ENCODE measurements at regions not wholly inside any gene's neighbourhood (a gene's known extent, or its start where the extent isn't known, plus 50 kb on each side); places are given as distances from the start of the nearest gene placed in this dataset.

- H3K27me3 Mint-ChIP-seq (ENCODE audit: insufficient read depth, unreplicated experiment) = peaks cover 43% of the 10 kb centered on the region
- TF ChIP-seq, protein P1, sequence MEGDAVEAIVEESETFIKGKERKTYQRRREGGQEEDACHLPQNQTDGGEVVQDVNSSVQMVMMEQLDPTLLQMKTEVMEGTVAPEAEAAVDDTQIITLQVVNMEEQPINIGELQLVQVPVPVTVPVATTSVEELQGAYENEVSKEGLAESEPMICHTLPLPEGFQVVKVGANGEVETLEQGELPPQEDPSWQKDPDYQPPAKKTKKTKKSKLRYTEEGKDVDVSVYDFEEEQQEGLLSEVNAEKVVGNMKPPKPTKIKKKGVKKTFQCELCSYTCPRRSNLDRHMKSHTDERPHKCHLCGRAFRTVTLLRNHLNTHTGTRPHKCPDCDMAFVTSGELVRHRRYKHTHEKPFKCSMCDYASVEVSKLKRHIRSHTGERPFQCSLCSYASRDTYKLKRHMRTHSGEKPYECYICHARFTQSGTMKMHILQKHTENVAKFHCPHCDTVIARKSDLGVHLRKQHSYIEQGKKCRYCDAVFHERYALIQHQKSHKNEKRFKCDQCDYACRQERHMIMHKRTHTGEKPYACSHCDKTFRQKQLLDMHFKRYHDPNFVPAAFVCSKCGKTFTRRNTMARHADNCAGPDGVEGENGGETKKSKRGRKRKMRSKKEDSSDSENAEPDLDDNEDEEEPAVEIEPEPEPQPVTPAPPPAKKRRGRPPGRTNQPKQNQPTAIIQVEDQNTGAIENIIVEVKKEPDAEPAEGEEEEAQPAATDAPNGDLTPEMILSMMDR (IDR thresholded peaks at IDR 0.05; ENCODE audit: unreplicated experiment) = no peak
- no peak overlapping the region for H3K27ac Mint-ChIP-seq (ENCODE audit: low read depth, unreplicated experiment)
- intact Hi-C loops (cut with micrococcal nuclease) = no loop called here
- H3K4me3 Mint-ChIP-seq (ENCODE audit: unreplicated experiment) = no peak overlapping the region
- H3K36me3 Mint-ChIP-seq (ENCODE audit: insufficient read depth, unreplicated experiment) = no peaks in the 10 kb centered on the region
- H3K9me3 Mint-ChIP-seq (ENCODE audit: unreplicated experiment) = no peaks in the 10 kb centered on the region
- BruUV-seq (replicated peaks) = no TSS peak
- CTCF ChIA-PET = interaction anchor here (0.8 kb wide), 1 partner anchor 287 kb away, joined by 3 read pairs; no protein-coding TSS in a partner anchor
- POLR2A ChIA-PET = no interaction called here
- H3K4me1 Mint-ChIP-seq (ENCODE audit: insufficient read depth, unreplicated experiment) = no peaks in the 10 kb centered on the region
- no peak for DNase-seq (ENCODE audit: unreplicated experiment)
Measured at GRCh38 chr11:15576769-15577168, 462.0 kb downstream of the INSC start.

DNA sequence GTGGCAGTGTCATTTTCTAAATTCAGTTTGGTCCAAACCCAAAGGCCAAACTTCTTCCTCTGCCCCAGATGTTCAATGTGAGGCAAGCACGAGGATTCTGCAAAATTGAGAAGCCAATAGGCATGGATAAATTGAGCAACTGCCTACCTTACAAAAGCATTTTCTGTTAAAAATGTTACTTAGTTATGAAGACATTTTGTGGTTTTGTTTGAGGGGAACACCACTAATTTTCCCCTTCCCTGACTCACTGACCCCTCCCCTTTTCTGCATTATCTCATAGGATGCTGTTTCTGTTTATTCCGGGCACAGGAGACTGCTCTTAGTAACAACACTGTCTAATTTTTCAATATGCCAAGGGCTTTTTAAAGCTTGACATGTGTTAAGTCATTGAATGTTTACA lies 462.8 kb downstream of the INSC start:
- ChIA-PET POLR2A (no interaction called here), CTCF (interaction anchor here (0.5 to 1.1 kb wide), 2 partner anchors 74 to 219 kb away, joined by 3 read pairs; no protein-coding TSS in a partner anchor)
- no peaks in the 10 kb centered on the region for H3K9me3 Mint-ChIP-seq (ENCODE audit: unreplicated experiment)
- H3K4me1 Mint-ChIP-seq (ENCODE audit: insufficient read depth, unreplicated experiment) = no peaks in the 10 kb centered on the region
- no peak overlapping the region for H3K27ac Mint-ChIP-seq (ENCODE audit: low read depth, unreplicated experiment)
- H3K27me3 Mint-ChIP-seq (ENCODE audit: insufficient read depth, unreplicated experiment) = peaks cover 35% of the 10 kb centered on the region
- DNase-seq (ENCODE audit: unreplicated experiment) = no peak
- TF ChIP-seq, protein P1 (IDR thresholded peaks at IDR 0.05; ENCODE audit: unreplicated experiment) = no peak
- H3K4me3 Mint-ChIP-seq (ENCODE audit: unreplicated experiment) = no peak overlapping the region
- intact Hi-C loops (cut with micrococcal nuclease) = no loop called here
- no TSS peak for BruUV-seq (replicated peaks)
- no peaks in the 10 kb centered on the region for H3K36me3 Mint-ChIP-seq (ENCODE audit: insufficient read depth, unreplicated experiment)

- intact Hi-C loops (cut with micrococcal nuclease) = no loop called here
- Mint-ChIP-seq H3K4me3 (ENCODE audit: unreplicated experiment) (no peak overlapping the region), H3K27me3 (ENCODE audit: insufficient read depth, unreplicated experiment) (peaks cover 16% of the 10 kb centered on the region), H3K4me1 (ENCODE audit: insufficient read depth, unreplicated experiment) (no peaks in the 10 kb centered on the region), H3K27ac (ENCODE audit: low read depth, unreplicated experiment) (no peak overlapping the region), H3K36me3 (ENCODE audit: insufficient read depth, unreplicated experiment) (no peaks in the 10 kb centered on the region), H3K9me3 (ENCODE audit: unreplicated experiment) (no peaks in the 10 kb centered on the region)
- ChIA-PET POLR2A (no interaction called here), CTCF (interaction anchor here (0.6 kb wide), 1 partner anchor 45 kb away, joined by 3 read pairs; no protein-coding TSS in a partner anchor)
- DNase-seq (ENCODE audit: unreplicated experiment) = no peak
- BruUV-seq (replicated peaks) = no TSS peak
- TF ChIP-seq, protein P1 (IDR thresholded peaks at IDR 0.05; ENCODE audit: unreplicated experiment) = no peak
Measured at GRCh38 chr11:15579287-15580001, 464.7 kb downstream of the INSC start.

DNA sequence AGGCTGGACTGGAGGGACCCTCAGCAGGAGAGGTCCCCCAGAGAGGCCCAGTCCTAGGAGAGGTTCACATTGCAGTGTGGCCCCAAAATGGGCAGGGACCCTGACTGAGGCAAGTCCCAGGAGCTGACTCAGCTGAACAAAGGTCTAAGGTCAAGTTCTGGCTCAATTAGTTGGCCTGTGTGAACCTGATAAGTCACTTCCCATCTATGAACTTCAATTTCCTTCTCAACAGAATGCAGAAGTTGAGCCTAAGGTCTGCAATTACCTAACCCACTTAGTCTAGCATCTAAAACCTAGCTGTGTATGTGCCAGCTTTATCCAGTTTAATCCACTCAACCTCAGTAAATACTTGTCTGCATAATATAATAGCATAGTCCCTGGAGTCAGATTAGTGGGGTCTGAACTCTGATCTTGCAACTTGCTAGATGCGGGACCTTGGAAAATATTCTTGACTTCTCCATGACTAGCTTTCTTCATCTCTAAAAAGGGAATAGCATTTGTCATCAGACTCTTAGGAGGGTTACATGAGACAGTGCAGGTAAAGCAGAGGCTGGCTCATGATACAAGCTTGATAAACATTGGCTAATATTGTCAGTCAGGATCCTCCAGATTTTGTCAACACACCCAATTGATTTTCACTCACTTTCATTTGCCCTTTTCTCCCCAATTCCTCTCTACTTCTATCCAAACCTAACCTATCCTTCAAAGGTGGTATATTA lies 465.5 kb downstream of the INSC start:
- CTCF ChIA-PET = no interaction called here

More for the DNA sequence above, 465.5 kb downstream of the INSC start:
- Mint-ChIP-seq H3K27me3 (ENCODE audit: insufficient read depth, unreplicated experiment) (peaks cover 8% of the 10 kb centered on the region), H3K9me3 (ENCODE audit: unreplicated experiment) (no peaks in the 10 kb centered on the region), H3K4me3 (ENCODE audit: unreplicated experiment) (no peak overlapping the region), H3K36me3 (ENCODE audit: insufficient read depth, unreplicated experiment) (no peaks in the 10 kb centered on the region), H3K4me1 (ENCODE audit: insufficient read depth, unreplicated experiment) (no peaks in the 10 kb centered on the region), H3K27ac (ENCODE audit: low read depth, unreplicated experiment) (no peak overlapping the region)
- DNase-seq (ENCODE audit: unreplicated experiment) = no peak
- BruUV-seq (replicated peaks) = no TSS peak
- POLR2A ChIA-PET = interaction anchor here (0.7 kb wide), 1 partner anchor 1281 kb away, joined by 3 read pairs; no protein-coding TSS in a partner anchor
- TF ChIP-seq, protein P1 (IDR thresholded peaks at IDR 0.05; ENCODE audit: unreplicated experiment) = no peak
- intact Hi-C loops (cut with micrococcal nuclease) = no loop called here
